PC-9 (cell line): ENCODE measurements at regions not wholly inside any gene's neighbourhood (a gene's known extent, or its start where the extent isn't known, plus 50 kb on each side); places are given as distances from the start of the nearest gene placed in this dataset.

Experiments used
- BruUV-seq: library from RNA; stranded (reverse); fragments of 400-500 nt; replicated peaks from 2 replicates; lab custom pipeline; 2021; lab: Mats Ljungman, UMichigan
- CTCF ChIA-PET: fragments of 300-600 bp; sonication (Branson Sonifier 250); formaldehyde crosslinking; loops from one replicate; lab custom pipeline; 2022; ENCODE audit warnings: antibody characterized with exemption; lab: Charles Lee
- POLR2A ChIA-PET: fragments of 300-600 bp; sonication (Branson Sonifier 250); formaldehyde crosslinking; loops from one replicate; lab custom pipeline; 2022; ENCODE audit warnings: antibody characterized with exemption; ENCODE audit not compliant: unreplicated experiment; lab: Charles Lee
- DNase-seq, 2 experiments: peaks; one replicate each; pipeline versions ENCODE4 v3.0.0 to v3.0.0-alpha.2; 2015 to 2022; ENCODE audit warnings: mixed read lengths in 1 of 2
- H2AFZ ChIP-seq: fragments of 200-600 bp; sonication (generic); 2 replicates; pipeline ENCODE4 v1.8.1; 2017; ENCODE audit warnings: antibody characterized with exemption
- H3F3A ChIP-seq: fragments of 200-600 bp; sonication (generic); 2 replicates; pipeline ENCODE4 v1.8.1; 2017; ENCODE audit warnings: antibody characterized with exemption, mild to moderate bottlenecking, low read depth; ENCODE audit not compliant: insufficient read depth
- H3K27ac ChIP-seq: fragments of 200-600 bp; sonication (generic); 2 replicates; pipeline ENCODE4 v1.6.1; 2016; ENCODE audit warnings: mixed run types
- H3K27me3 ChIP-seq: fragments of 200-600 bp; sonication (generic); 2 replicates; pipeline ENCODE4 v1.6.1; 2016; ENCODE audit warnings: low read depth, mixed run types; ENCODE audit not compliant: insufficient read depth
- H3K36me3 ChIP-seq: fragments of 200-600 bp; sonication (generic); 2 replicates; pipeline ENCODE4 v1.6.1; 2016; ENCODE audit warnings: low read depth, mixed run types
- H3K4me1 ChIP-seq: fragments of 200-600 bp; sonication (generic); replicated peaks from 2 replicates; pipeline ENCODE4 v1.6.1; 2016; ENCODE audit warnings: mixed run types; ENCODE audit not compliant: insufficient read depth
- H3K4me2 ChIP-seq: fragments of 200-600 bp; sonication (generic); 2 replicates; pipeline ENCODE4 v1.6.1; 2017; ENCODE audit warnings: mixed run types
- H3K4me3 ChIP-seq: fragments of 200-600 bp; sonication (generic); 2 replicates; pipeline ENCODE4 v1.6.1; 2016; ENCODE audit warnings: mixed run types
- H3K79me2 ChIP-seq: fragments of 200-600 bp; sonication (generic); 2 replicates; pipeline ENCODE4 v1.6.1; 2017; ENCODE audit warnings: low read depth, mixed run types
- H3K9me2 ChIP-seq: fragments of 200-600 bp; sonication (generic); 2 replicates; pipeline ENCODE4 v1.8.1; 2017; ENCODE audit warnings: mild to moderate bottlenecking; ENCODE audit not compliant: insufficient read depth
- H3K9me3 ChIP-seq: fragments of 200-600 bp; sonication (generic); 2 replicates; pipeline ENCODE4 v1.8.1; 2016; ENCODE audit warnings: low read depth; ENCODE audit not compliant: insufficient read depth
- H4K20me1 ChIP-seq: fragments of 200-600 bp; sonication (generic); 2 replicates; pipeline ENCODE4 v1.8.1; 2017; ENCODE audit not compliant: insufficient read depth
- CTCF ChIP-seq: fragments of 200-600 bp; sonication (generic); conservative IDR thresholded peaks from 2 replicates; pipeline ENCODE4 v1.6.1; 2017; ENCODE audit warnings: mixed run types, antibody characterized with exemption, mild to moderate bottlenecking, moderate library complexity
- EZH2 ChIP-seq: fragments of 200-600 bp; sonication (generic); IDR thresholded peaks from 2 replicates; pipeline ENCODE4 v1.8.0; 2017; ENCODE audit warnings: antibody characterized with exemption, low read depth
- intact Hi-C: fragments of 100-400 bp; cut with micrococcal nuclease; formaldehyde crosslinking; loops from one replicate; pipeline ENCODE4 v1.10.0; 2022; ENCODE audit not compliant: unreplicated experiment

DNA sequence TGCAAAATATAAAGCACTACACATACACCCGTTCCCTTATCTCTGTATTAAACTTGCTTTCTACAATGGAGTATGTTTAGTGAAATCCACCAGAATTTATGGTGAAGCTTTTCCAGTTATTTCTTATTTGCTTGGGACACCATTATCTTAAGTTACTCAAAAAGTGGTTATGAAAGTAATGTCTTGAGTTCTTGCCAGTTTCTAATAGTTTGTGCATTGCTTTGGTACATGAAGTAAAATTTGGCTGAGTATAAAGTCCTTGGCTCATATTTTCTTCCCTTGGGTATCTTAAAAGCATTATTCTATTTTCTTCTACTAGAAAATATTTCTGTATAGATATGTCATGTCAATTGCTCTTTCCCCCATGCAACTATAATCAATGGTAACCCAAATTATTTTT lies 85.2 kb downstream of the POLR1F start:
- Histone ChIP-seq H3K36me3 (no peaks in the 10 kb centered on the region), H3K4me1 (no peaks in the 10 kb centered on the region), H3K4me3 (no peak overlapping the region), H4K20me1 (no peaks in the 10 kb centered on the region), H3F3A (no peaks in the 10 kb centered on the region), H3K79me2 (no peaks in the 10 kb centered on the region), H2AFZ (no peak overlapping the region), H3K9me3 (no peaks in the 10 kb centered on the region), H3K27me3 (no peaks in the 10 kb centered on the region), H3K9me2 (no peaks in the 10 kb centered on the region), H3K4me2 (no peak overlapping the region), H3K27ac (no peak overlapping the region)
- CTCF ChIA-PET = no interaction called here
- BruUV-seq = no TSS peak
- POLR2A ChIA-PET = no interaction called here
- TF ChIP-seq CTCF = no peak
- TF ChIP-seq EZH2 = no peak
- peak in 1 of 2 experiments; percentile 2 for DNase-seq
- intact Hi-C loops = no loop called here

DNA sequence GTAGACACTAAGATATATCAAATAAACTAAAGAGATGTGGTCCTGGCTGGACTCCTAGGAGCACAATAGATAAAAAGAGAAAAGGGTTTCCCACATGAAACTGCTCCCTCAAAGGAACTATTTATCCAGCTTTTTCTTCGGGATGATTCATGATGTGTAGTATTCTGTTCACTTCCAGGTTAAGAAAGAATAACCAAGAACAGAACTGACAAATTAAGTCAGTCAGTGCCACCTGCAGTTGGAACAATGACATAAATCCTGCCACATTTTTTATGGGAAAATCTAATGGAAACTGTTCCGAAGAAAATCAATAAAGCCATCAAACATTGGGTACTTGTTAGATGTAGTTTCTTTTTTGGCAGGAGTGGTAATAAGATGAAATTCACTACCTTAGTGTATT lies 87.1 kb downstream of the POLR1F start:
- H3K9me3 ChIP-seq = no peaks in the 10 kb centered on the region
- H3K4me1 ChIP-seq = no peaks in the 10 kb centered on the region
- H2AFZ ChIP-seq = no peak overlapping the region
- POLR2A ChIA-PET = no interaction called here
- H3K27ac ChIP-seq = no peak overlapping the region
- no peak overlapping the region for H3K4me3 ChIP-seq
- no peaks in the 10 kb centered on the region for H3K9me2 ChIP-seq
- H3K36me3 ChIP-seq = no peaks in the 10 kb centered on the region
- H3K27me3 ChIP-seq = no peaks in the 10 kb centered on the region
- TF ChIP-seq EZH2 (no peak), CTCF (peak; percentile 32; the same call in 1 of the 2 replicates)
- CTCF ChIA-PET = no interaction called here
- no peaks in the 10 kb centered on the region for H4K20me1 ChIP-seq
- DNase-seq = no peak
- no peaks in the 10 kb centered on the region for H3K79me2 ChIP-seq
- no TSS peak for BruUV-seq
- no peak overlapping the region for H3K4me2 ChIP-seq
- intact Hi-C loops = loop anchor here (1.0 kb wide), 1 partner anchor 499 kb away; no protein-coding TSS in a partner anchor
- no peaks in the 10 kb centered on the region for H3F3A ChIP-seq

DNA sequence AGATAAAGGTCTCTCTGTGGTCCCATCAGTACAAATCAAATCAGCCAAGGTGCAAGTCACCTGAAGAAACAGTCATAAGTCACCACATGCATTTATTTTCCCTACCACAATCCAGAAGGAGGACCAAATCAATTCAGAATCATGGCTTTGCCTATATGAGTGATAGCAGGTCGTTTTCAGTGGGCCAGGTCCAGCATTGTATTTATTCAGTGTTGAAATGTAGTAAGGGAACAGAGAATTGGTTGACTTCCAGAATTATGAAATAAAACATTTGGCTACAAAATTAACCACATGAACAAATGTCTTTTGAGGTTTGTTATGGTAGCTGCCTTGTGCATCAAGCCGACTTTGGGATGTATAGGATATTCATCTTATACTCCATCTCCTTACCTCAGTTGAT lies 88.4 kb downstream of the POLR1F start:
- Histone ChIP-seq H3K9me3 (no peaks in the 10 kb centered on the region), H4K20me1 (no peaks in the 10 kb centered on the region), H3K4me3 (no peak overlapping the region), H3K36me3 (no peaks in the 10 kb centered on the region), H3K4me2 (no peak overlapping the region), H2AFZ (no peak overlapping the region), H3F3A (no peaks in the 10 kb centered on the region), H3K27me3 (no peaks in the 10 kb centered on the region), H3K9me2 (no peaks in the 10 kb centered on the region), H3K79me2 (no peaks in the 10 kb centered on the region), H3K4me1 (no peaks in the 10 kb centered on the region), H3K27ac (no peak overlapping the region)
- TF ChIP-seq EZH2 = no peak
- TF ChIP-seq CTCF = no peak
- DNase-seq = peak in 1 of 2 experiments; percentile 20
- intact Hi-C loops = no loop called here
- ChIA-PET POLR2A (no interaction called here), CTCF (interaction anchor here (0.6 kb wide), 1 partner anchor 790 kb away, joined by 3 read pairs; no protein-coding TSS in a partner anchor)
- no TSS peak for BruUV-seq
